Central memory CD4-positive, alpha-beta T cell (primary cell): ENCODE measurements at regions not wholly inside any gene's neighbourhood (a gene's known extent, or its start where the extent isn't known, plus 50 kb on each side); places are given as distances from the start of the nearest gene placed in this dataset.
"Not testable (repeated sequence)": the region's sequence is repeated elsewhere in the genome, so short reads cannot be mapped to it uniquely, and the experiment has no call there.

Experiments
- DNase-seq: peaks from one replicate; pipeline ENCODE4 v3.0.0; 2022

DNA sequence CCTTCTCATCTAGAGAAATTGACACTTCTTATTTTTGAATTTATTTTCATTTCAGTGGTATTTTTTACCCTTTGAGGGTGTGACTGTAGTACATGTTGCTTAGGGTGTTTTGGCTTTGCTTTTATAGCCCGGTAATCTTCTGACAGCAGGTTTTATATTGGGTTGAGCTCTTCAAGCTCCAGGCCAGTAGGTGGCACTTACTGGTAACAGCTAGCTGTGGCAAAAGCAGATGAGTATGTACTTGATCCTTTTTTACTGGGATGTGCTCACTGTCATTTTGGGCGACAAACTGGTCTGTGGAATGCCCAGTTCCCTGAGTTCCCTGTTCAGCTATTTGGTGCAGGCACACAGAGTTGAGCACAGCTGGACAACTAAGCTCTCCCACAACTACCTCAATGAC lies 916.2 kb upstream of the B3GALT2 start:
- no peak for DNase-seq

DNA sequence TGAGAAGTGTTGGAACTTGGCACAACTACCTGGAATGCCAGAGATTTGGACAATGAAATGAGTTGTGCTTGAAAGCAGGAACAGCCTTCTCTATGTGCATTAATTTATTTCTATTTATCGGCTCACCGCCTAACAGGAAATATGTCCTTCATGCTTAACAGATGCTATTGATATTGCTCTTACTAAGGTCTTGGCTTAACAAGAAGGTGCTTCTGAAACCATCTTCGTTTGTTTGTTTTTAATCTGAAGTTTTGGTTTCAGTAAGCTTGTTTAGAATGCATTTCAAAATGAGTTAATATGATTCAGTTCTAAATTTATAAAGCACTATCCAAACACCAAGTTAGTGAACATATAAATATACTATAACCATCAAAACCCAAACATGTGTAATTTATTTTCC lies 898.3 kb upstream of the B3GALT2 start:
- no peak for DNase-seq

DNA sequence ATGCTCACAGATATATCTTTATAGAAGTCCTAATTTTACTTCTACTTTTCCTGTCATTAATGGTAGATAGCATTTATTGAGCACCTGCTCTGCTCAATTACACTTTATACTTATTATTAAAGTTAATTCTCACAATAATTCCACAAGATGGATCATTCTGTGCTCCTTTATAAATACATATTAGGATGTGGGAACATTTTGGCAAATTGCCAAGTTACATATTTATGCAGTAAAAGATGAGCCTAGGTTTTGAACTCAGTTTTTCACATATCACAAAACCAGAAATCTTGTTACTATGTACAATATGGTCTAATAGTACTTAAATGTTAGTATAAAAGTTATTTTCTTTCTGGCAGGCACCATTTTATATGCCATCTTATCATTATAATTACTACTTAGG lies 895.0 kb upstream of the B3GALT2 start:
- no peak for DNase-seq

DNA sequence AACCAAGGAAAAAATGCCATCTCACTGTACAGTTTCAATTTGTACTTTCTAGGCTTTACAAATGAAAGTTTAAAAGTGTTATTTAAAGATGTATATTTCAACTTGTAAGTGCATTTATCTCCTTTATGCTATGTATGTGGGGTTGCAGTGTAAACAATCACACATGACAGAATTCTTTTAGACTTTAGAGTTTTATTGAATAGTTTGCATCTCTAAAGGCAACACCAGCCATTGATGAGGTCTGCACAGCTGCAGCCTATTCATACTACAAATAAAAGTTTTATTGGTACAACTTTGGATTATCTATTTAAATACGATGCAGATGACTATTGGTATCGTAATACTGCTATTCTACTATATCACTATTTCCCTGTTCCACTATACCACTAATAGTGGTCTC lies 894.4 kb upstream of the B3GALT2 start:
- DNase-seq: no peak

DNA sequence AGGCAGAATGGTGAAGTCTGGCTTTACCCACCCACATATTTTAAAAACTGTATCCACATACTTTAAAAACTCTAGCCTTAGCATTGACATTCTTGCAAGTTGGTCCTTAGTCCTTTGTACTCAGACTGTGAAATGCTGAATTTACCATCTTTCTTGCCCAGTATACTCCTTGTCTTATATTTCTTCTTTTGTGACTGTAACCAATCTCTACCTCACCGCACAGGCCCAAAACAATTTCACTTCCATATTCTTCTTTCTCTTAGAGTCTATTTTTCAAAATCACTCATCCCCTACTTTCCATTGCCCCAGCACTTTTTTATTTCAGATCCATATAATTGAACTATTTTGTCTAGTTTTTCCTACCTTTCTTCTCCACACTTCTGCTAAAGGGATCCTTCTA lies 892.4 kb upstream of the B3GALT2 start:
- DNase-seq: no peak

DNA sequence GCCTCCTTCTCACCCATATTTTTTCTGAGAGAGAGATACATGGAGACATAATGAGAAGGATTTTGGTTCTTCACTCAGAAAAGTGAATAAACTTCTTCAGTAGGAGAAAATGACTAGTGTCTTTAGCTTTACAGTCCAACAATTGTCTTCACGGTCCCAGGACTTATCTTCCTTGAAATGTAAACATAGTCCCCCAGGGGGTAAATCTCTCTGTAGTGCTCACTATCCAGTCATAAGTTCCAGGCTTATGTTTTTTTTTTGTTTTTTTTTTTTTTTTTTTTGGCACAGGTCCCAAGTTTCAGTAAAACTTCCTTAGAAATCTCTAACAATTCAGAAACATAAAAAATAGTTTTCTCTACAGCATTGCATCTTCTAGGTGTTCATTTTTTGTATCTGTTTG lies 890.2 kb upstream of the B3GALT2 start:
- no peak for DNase-seq

DNA sequence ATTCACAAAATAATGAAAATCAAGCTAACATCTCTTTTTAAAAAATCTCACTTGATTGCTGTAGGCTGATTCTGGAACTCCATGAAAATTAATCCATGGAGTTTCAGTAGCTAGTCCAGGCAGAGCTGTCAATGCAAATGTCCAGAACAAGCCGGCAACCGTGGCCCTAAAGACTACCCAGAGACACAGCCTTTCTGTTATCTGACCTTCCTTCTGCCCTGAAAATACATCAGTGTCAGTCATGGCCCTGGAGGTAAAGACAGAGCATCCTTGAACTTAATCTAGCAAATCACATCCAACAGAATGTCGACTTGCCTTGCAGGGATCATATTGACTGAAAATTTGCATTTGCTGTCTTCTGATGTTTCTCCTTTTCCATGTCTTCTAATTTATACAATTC lies 887.4 kb upstream of the B3GALT2 start:
- DNase-seq: no peak

DNA sequence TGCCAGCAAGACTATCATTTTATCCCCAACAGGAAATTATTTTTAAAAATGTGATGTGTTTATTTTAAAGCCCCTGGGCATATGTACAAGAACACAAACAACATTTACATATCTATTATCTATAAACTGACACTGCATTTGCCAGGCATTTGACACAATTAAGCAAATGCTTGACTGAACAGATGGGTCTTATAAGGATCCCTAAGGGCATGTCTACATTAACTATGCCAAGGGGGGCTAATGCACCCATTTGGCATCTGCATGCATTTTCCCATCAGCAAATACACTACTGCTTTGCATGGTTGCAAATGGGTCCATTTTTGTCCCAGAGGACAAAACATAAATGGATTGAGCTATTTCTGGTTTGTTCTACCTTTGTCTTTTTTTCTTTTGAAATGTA lies 884.8 kb upstream of the B3GALT2 start:
- DNase-seq: no peak

DNA sequence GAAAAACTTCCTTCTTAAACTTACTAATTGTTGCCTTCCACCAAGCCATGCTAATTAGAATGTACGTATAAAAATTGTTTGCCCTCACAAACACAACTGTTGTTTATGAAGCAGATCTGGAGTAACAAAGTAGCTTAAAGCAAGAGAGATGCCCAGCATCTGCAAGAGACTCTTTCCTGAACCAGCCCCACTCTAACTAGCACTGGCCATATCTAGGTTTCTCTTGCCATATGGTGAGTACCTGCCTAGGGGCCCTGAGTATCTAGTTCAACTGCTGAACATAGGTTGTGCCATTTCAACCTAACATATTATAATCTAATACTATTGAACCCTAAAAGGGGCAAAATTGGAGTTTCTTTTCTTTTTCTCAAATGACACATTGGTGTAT lies 883.4 kb upstream of the B3GALT2 start:
- DNase-seq: no peak

DNA sequence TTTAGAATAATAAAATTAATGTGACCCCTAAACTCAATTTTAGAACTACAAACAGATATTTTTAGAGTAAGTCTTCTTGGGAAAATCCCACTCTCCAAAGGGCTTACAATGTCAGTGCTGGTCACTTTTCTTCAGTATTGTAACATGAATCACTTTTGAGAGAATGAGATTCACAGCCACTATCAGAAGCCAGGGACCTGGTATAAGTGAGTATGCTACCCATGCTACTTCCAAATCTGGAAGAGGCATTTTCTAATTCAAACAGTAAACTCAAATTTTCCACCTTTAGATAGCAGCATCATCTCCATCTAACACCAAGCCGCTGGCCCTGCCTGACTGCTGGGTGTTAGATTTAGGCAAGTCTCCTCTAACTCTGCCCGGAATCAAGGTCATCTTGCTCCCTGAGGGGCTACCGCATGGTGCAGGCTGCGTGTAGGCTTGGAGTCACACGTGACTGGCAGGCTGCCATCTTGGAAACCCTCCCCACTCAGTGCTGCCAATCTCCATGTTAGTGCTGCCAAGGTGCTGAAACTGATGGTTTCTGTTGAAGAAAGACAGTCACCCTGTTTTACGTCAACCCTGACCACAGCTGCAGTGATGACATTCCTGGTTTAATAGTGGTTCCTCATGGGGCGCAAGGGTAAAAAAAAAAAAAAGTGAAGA lies 882.9 kb upstream of the B3GALT2 start:
- DNase-seq: no peak

DNA sequence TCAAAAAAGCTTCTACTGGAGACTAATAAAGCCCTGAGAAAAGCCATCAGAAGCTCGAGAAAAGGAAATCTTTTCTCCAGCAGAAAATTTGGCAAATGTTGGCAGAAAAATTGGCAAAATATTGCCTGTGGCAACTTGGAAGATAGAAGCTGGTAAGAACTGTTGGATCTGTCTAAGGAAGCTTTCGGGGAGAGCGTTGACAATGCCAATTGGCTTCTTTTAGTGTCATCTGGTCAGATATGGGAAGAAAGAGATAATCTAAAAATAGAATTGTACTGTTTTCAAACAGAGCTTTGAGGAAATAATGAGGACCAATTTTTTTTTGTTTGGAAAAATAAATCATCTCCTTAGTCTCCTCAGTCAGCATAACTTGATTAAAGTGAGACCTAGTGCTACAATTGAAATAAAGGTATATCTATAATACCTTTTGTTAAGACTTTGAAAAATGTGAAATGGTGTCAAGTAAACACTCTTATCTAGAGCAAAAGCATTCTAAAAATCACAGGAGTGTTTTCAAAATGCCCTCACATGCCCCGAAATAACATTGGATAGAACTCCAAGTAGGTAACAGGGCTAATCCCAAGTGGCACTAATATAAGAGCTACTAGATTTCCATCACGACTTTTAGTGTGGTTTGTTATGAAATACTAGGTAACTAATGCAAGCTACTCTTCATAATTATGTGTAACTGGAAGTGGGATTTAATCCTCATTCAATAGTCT lies 882.2 kb upstream of the B3GALT2 start:
- DNase-seq: no peak

DNA sequence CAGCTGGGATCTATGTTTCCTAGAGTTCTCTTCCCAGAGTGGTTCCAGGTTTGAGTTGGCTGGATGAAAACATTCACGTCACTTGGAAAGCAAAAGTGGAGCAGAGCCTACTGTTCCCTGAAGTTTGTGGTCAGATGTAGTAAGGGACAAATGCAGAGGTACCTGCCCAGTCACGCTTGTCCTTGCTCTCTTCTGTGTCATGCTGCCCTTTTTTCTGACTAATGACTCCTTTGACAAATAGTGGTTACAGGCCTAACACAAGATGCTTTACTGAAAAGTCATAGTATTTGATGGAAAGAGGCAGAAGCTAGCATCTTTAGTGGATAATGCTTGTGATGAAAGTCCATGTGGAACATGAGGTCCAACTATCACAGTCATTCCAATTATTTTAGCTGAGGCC lies 881.4 kb upstream of the B3GALT2 start:
- DNase-seq: no peak

DNA sequence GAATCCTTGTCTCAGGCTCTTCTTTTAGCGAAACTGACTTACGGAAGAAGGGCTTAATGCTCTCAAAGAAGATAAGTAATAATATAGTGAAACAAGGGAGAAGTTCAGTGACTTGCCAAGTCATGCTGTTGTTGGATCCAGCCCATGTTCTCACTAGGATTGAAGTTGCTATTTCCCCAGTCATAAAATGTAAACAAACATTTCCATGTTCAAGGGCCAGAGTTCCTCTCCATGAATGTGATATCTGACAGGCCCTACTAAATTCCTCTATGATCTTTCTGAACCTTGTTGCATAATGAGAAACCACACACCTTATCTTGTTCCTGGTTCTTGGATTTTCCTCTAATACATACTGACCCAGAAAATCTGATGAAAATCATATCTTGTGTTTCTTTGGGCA lies 876.5 kb upstream of the B3GALT2 start:
- no peak for DNase-seq

DNA sequence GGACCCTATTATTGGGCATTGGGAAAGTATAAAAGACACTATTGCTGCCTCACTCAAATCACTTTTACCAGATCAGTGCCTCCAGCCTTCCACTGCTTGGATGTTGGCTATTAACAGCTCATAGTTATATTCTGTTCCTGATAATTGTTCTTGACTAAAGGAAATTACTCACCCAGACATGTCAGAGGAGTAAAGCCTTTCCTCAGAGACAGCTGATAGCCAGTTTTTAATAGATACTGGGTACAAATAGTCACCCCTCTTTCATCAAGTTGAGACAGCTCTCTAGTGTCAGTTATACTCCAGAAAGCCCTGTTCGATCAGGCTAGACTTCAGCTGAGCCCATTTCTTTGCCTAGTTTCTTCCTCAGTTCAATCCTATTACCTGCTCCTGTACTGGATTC lies 876.1 kb upstream of the B3GALT2 start:
- no peak for DNase-seq

DNA sequence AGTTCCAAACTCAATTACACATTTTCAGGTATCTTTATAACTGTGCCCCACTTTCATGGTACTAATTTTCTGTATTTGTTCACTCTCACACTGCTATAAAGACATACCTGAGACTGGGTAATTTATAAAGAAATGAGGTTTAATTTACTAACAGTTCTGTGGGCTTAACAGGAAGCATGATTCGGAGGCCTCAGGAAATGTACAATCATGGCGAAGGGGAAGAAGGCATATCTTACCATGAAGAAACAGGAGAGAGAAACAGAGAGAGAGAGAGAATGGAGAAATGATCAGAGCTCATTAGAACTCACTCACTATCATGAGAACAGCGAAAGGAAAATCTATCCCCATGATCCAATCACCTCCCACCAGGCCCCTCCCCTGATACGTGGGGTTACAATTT lies 874.1 kb upstream of the B3GALT2 start:
- no peak for DNase-seq

DNA sequence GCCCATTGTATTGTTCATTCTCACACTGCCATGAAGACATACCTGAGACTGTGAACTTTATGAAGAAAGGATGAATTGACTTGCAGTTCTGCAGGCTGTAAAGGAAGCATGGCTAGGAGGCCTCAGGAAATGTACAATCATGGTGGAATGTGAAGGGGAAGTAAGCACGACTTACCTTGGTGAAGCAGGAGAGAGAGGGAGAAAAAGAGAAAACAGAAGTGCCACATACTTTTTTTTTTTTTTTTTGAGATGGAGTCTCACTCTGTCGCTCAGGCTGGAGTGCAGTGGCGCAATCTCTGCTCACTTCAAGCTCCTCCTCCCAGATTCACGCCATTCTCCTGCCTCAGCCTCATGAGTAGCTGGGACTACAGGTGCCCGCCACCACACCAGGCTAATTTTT lies 871.9 kb upstream of the B3GALT2 start:
- DNase-seq: not testable (repeated sequence)

DNA sequence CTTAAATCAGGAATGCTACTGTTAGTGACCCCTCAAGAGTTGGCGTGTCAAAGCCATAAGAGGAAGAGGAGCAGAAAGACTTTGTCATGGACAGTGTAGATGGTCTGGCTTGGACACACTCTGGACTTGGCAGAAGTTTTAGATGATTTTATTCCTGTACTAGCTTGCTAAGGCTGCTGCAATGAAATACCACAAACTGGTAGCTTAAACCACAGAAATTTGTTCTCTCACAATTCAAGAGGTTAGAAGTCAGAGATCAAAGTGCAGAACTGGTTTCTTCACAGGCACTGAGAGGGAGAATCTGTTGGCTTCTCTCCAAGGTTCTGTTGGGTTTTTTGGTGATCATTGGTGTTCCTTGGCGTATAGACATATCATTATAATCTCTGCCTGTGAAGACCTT lies 869.8 kb upstream of the B3GALT2 start:
- peak; percentile 69 for DNase-seq

DNA sequence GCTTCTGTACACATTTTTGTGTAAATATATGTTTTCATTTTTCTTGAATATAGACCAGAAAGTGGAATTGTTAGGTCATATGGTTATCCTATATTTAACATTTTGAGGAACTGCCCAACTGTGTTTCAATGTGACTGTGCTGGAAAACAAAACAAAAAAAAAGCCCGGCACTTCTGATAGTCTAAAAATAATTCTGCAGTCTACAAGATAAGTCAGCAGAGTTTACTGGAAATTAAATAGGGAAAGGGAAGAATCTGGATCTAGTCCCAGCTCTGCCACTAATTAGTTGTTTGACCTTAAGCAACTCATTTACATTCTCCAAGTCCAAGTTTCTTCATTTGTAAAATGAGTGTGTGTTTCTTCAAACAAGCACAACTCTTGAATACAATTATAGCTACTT lies 869.1 kb upstream of the B3GALT2 start:
- DNase-seq: no peak

DNA sequence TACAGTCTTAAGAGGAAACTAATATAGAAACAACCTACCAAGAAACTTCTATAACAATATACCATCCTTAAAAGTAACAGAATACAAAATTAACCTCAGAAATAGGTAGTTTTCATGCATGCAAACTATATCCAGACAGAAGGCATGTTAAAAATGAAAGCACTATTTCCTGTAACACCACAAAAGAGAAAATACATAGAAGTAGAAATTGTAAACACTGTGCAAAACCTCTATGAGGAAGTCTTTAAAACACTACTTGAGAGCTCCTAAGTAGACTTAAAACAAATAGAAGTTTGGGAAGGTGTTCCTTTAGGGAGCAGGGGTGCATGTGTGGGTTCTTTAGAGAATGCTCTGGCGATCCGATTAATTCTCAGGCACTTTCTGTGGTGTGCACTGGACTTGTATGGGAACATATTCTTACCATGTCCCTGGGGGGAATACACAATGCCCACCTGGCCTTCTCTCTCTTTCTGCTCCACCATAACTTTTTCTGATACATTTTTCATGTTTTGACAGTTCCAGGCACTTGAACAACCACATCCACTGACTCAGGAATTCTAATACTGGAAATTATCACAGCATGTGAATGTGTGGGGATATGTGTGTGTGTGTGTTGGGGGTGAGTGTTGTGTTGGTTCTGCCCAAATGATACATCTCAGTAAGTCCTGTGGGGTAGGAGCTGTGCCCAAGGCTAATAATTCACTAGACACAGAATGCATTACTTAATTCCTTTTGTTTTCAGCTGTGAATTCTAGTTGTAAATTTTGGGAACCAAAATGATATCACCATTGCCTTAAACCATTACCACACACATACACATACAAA lies 866.3 kb upstream of the B3GALT2 start:
- DNase-seq: peak; percentile 15

DNA sequence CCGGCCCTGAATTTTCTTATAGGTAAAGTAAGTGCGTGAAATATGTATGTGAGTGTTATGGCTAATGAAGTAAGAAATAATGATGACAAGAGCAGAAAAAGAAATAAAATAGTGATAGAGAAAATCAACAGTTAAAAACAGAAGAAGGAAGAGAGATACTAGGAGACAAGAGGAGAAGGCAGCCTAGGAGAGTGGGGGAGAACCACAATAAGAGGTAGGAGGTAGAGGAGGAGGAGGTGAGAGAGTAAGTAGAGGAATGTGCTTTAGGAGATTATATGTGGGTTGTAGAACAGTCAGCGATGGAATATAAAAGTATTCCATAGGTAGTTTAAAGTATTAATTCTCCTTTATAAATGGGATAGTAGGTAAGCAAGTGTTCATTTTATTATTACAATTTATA lies 861.5 kb upstream of the B3GALT2 start:
- no peak for DNase-seq

DNA sequence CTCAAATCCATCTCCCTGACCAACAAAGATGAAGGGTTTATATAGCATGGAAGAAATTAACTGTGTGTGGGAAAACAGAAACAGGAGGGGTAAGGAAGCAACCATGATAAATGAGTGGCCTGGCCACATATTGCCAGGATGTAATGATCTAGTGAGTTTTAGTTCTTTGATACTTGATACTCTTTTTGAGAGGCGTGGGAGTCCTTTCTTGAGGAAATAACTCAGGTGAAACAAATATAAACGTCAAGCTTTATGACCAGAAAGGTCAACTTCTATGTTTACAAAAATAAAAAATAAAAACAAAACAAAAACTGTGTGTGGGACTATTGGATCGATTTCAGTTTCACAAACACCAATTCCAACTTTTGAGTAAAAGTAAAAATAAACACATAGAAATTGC lies 860.8 kb upstream of the B3GALT2 start:
- no peak for DNase-seq

DNA sequence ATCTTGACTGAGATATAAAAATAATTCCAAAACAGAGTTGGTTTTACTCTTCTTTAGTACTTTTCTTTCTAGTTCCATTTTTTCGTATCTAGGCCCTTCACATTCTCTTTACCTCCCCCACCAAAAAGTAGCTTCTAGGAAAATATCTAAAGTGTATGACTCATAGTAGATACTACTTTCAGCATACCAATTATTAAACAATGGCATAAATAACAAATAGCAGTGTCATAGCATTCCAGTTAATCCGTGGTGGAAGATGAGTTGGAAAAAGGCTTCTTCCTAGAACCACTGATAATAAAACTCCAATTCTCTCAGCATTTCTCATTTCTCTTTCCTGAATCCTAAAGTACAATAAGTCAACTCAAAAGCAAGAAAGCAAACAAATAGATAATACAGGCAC lies 859.0 kb upstream of the B3GALT2 start:
- DNase-seq: no peak

DNA sequence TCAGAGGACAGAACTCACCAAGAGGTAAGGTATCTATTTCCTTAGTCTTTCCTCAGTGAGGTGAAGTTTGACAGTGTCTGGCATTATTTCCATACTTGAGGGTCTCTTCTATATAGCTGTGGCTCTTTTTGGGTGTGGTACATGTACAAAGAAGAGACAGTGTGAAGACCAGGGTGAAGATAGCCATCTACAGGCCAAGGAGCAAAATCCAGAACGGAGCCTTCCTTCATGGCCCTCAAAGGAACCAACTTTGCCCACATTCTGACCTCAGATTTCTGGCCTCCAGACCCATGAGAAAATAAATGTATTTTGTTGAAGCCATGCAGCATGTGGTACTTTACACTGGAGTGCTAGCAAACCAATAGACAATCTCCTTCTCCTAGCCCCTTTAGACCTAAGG lies 858.5 kb upstream of the B3GALT2 start:
- DNase-seq: no peak
